HCT116 (cell line): ENCODE measurements at regions not wholly inside any gene's neighbourhood (a gene's known extent, or its start where the extent isn't known, plus 50 kb on each side); places are given as distances from the start of the nearest gene placed in this dataset.

Experiments
- ATAC-seq: fragments of 200-7000 bp; cut with Tn5 transposase; 2 replicates; pipeline ENCODE4 v1.9.1; 2020; ENCODE audit warnings: mild to moderate bottlenecking, moderate library complexity
- BruUV-seq: library from RNA; stranded (reverse); fragments of 400-500 nt; replicated peaks from 2 replicates; lab custom pipeline; 2021; lab: Mats Ljungman, UMichigan
- CTCF ChIA-PET: fragments of 300-600 bp; sonication (Branson Sonifier 250); formaldehyde crosslinking; loops from one replicate; lab custom pipeline; 2021; ENCODE audit warnings: antibody characterized with exemption; lab: Charles Lee
- POLR2A ChIA-PET: fragments of 300-600, 350-600 bp; sonication (Branson Sonifier 250); formaldehyde crosslinking; loops from one replicate; lab custom pipeline; 2021; ENCODE audit warnings: antibody characterized with exemption; lab: Charles Lee
- RAD21 ChIA-PET, 2 experiments: fragments of 300-600 bp; sonication (Branson Sonifier 250); formaldehyde crosslinking; loops; one replicate each; lab custom pipeline; 2023; ENCODE audit warnings: low total read pairs in 2 of 2; ENCODE audit not compliant: uncharacterized antibody in 2 of 2, unreplicated experiment in 2 of 2, low non-redundant PET in 1 of 2; lab: Charles Lee
- DNase-seq: peaks from one replicate; pipeline ENCODE4 v3.0.0-alpha.2; 2010; ENCODE audit warnings: low read depth, low spot score
- H2AFZ ChIP-seq: fragments of 200-600 bp; shearing (Covaris generic), sonication (generic); 2 replicates; pipeline ENCODE4 v1.6.1; 2017; ENCODE audit warnings: low read depth, mixed run types, mixed read lengths, antibody characterized with exemption, low read length; ENCODE audit not compliant: poor library complexity, severe bottlenecking
- H3K27ac ChIP-seq: 2 replicates; pipeline ENCODE4 v1.5.1; 2012; ENCODE audit warnings: low read depth, low read length
- H3K27me3 ChIP-seq: fragments of 200-600 bp; sonication (generic); 2 replicates; pipeline ENCODE4 v1.6.1; 2016; ENCODE audit warnings: mixed run types, low read length, mixed read lengths; ENCODE audit not compliant: insufficient read depth
- H3K36me3 ChIP-seq, 2 experiments: fragments of 200-500 bp in 1 of 2; fragments of 200-600 bp in 1 of 2; sonication (Bioruptor generic) in 1 of 2; sonication (generic) in 1 of 2; 2 replicates each; pipeline versions ENCODE4 v1.5.1 to v1.6.1; 2014 to 2016; ENCODE audit warnings: low read length in 2 of 2, inconsistent platforms in 1 of 2, mixed read lengths in 1 of 2, mixed run types in 1 of 2; ENCODE audit not compliant: insufficient read depth in 2 of 2, control insufficient read depth in 1 of 2
- H3K4me1 ChIP-seq, 2 experiments: fragments of 200-600 bp in 1 of 2; sonication (generic) in 1 of 2; 2 replicates each; pipeline versions ENCODE4 v1.5.1 to v1.6.1; 2012 to 2017; ENCODE audit warnings: low read length in 2 of 2, inconsistent platforms in 1 of 2, mild to moderate bottlenecking in 1 of 2, mixed read lengths in 1 of 2, mixed run types in 1 of 2, moderate library complexity in 1 of 2; ENCODE audit not compliant: insufficient read depth in 2 of 2, control insufficient read depth in 1 of 2
- H3K4me2 ChIP-seq: fragments of 200-600 bp; sonication (generic); 2 replicates; pipeline ENCODE4 v1.6.1; 2017; ENCODE audit warnings: mixed run types, low read length, mixed read lengths
- H3K4me3 ChIP-seq, 2 experiments: fragments of 200-600 bp in 1 of 2; sonication (generic) in 1 of 2; replicated peaks in 1 of 2; 2 replicates each; pipeline ENCODE4 v1.5.1; 2011 to 2016; ENCODE audit warnings: low read length in 2 of 2, control low read depth in 1 of 2, low read depth in 1 of 2, mild to moderate bottlenecking in 1 of 2, mixed read lengths in 1 of 2, mixed run types in 1 of 2
- H3K79me2 ChIP-seq: fragments of 200-600 bp; sonication (generic); 2 replicates; pipeline ENCODE4 v1.6.1; 2017; ENCODE audit warnings: mild to moderate bottlenecking, mixed run types, low read length, moderate library complexity, mixed read lengths; ENCODE audit not compliant: insufficient read depth
- H3K9ac ChIP-seq: fragments of 200-600 bp; sonication (generic); 2 replicates; pipeline ENCODE4 v1.6.1; 2016; ENCODE audit warnings: low read length, mixed read lengths
- H3K9me2 ChIP-seq: fragments of 200-600 bp; sonication (generic), shearing (Covaris generic); 2 replicates; pipeline ENCODE4 v1.6.1; 2017; ENCODE audit warnings: mixed run types, mild to moderate bottlenecking, moderate library complexity; ENCODE audit not compliant: insufficient read depth
- H3K9me3 ChIP-seq, 2 experiments: fragments of 200-500 bp in 1 of 2; fragments of 200-600 bp in 1 of 2; sonication (Bioruptor generic) in 1 of 2; sonication (generic) in 1 of 2; 2 replicates each; pipeline ENCODE4 v1.6.1; 2014 to 2017; ENCODE audit warnings: low read length in 2 of 2, mixed read lengths in 2 of 2, inconsistent platforms in 1 of 2, low read depth in 1 of 2, mild to moderate bottlenecking in 1 of 2, mixed run types in 1 of 2, moderate library complexity in 1 of 2; ENCODE audit not compliant: control insufficient read depth in 1 of 2, insufficient read depth in 1 of 2
- H4K20me1 ChIP-seq: fragments of 200-600 bp; sonication (generic), shearing (Covaris generic); 2 replicates; pipeline ENCODE4 v1.6.1; 2017; ENCODE audit warnings: mixed run types, mild to moderate bottlenecking, moderate library complexity; ENCODE audit not compliant: insufficient read depth
- ATF3 ChIP-seq: IDR thresholded peaks from 2 replicates; pipeline ENCODE4 v1.6.1; 2012
- CBX3 ChIP-seq: IDR thresholded peaks from 2 replicates; pipeline ENCODE4 v1.6.1; 2012; ENCODE audit warnings: low read depth
- CEBPB ChIP-seq: IDR thresholded peaks from 2 replicates; pipeline ENCODE4 v1.6.1; 2012; ENCODE audit warnings: low read depth
- CTCF ChIP-seq, 3 experiments: fragments of 200-600 bp in 1 of 3; sonication (generic) in 1 of 3; IDR thresholded peaks in 2 of 3; conservative IDR thresholded peaks in 1 of 3; 2 replicates each; pipeline ENCODE4 v1.5.1; 2012 to 2017; ENCODE audit warnings: low read depth in 2 of 3, low read length in 2 of 3, antibody characterized with exemption in 1 of 3, borderline replicate concordance in 1 of 3, control low read depth in 1 of 3, mild to moderate bottlenecking in 1 of 3, mixed read lengths in 1 of 3, mixed run types in 1 of 3, moderate library complexity in 1 of 3; ENCODE audit not compliant: insufficient read depth in 1 of 3
- EGR1 ChIP-seq: IDR thresholded peaks from 2 replicates; pipeline ENCODE4 v1.6.1; 2012; ENCODE audit warnings: low read depth
- ELF1 ChIP-seq: IDR thresholded peaks from 2 replicates; pipeline ENCODE4 v1.6.1; 2012; ENCODE audit warnings: low read depth, borderline replicate concordance
- EZH2 ChIP-seq: fragments of 200-600 bp; sonication (generic); IDR thresholded peaks from 2 replicates; pipeline ENCODE4 v1.6.1; 2017; ENCODE audit warnings: antibody characterized with exemption, mixed run types
- EZH2phosphoT487 ChIP-seq: fragments of 200-600 bp; IDR thresholded peaks from 2 replicates; pipeline ENCODE4 v1.6.1; 2018; ENCODE audit warnings: antibody characterized with exemption, borderline replicate concordance
- FOSL1 ChIP-seq: IDR thresholded peaks from 2 replicates; pipeline ENCODE4 v1.6.1; 2012; ENCODE audit warnings: low read depth
- JUND ChIP-seq: IDR thresholded peaks from 2 replicates; pipeline ENCODE4 v1.6.1; 2012
- MAX ChIP-seq: IDR thresholded peaks from 2 replicates; pipeline ENCODE4 v1.6.1; 2012
- SIN3A ChIP-seq: IDR thresholded peaks from 2 replicates; pipeline ENCODE4 v1.6.1; 2012; ENCODE audit warnings: low read depth
- SRF ChIP-seq: IDR thresholded peaks from 2 replicates; pipeline ENCODE4 v1.6.1; 2012; ENCODE audit warnings: low read depth
- YY1 ChIP-seq: IDR thresholded peaks from 2 replicates; pipeline ENCODE4 v1.6.1; 2011; ENCODE audit warnings: low read length, low read depth, moderate library complexity, mild to moderate bottlenecking; ENCODE audit not compliant: insufficient replicate concordance; ENCODE audit errors: extremely low read depth
- ZFX ChIP-seq: fragments of 450-650 bp; IDR thresholded peaks from 2 replicates; pipeline ENCODE4 v1.6.1; 2017
- intact Hi-C: fragments of 100-400 bp; cut with micrococcal nuclease; formaldehyde crosslinking; loops from 2 replicates; pipeline ENCODE4 v1.10.0; 2022
- TF ChIP-seq, protein P1 (sequence below): IDR thresholded peaks from 2 replicates; pipeline ENCODE4 v1.6.1; 2011; ENCODE audit warnings: mild to moderate bottlenecking, low read length, moderate library complexity; ENCODE audit not compliant: insufficient replicate concordance; ENCODE audit errors: extremely low read depth

GRCh38 chr18:35864916-35865315, 107.6 kb upstream of the RMP24 start:
- ATAC-seq (no peak), DNase-seq (no peak)
- intact Hi-C loops, result no loop called here
- Histone ChIP-seq H4K20me1 (no peaks in the 10 kb centered on the region), H3K79me2 (no peaks in the 10 kb centered on the region), H3K4me2 (no peak overlapping the region), H3K4me1 (no peaks in the 10 kb centered on the region), H3K27ac (no peak overlapping the region), H2AFZ (no peak overlapping the region), H3K9ac (no peak overlapping the region), H3K27me3 (peaks cover 3% of the 10 kb centered on the region; the same call in 1 of the 2 replicates), H3K9me3 (no peaks in the 10 kb centered on the region), H3K4me3 (no peak overlapping the region), H3K9me2 (no peaks in the 10 kb centered on the region), H3K36me3 (no peaks in the 10 kb centered on the region)
- no TSS peak for BruUV-seq
- CTCF ChIA-PET, result no interaction called here
- POLR2A ChIA-PET, result no interaction called here
- RAD21 ChIA-PET, result no interaction called here
- TF ChIP-seq ATF3 (no peak), FOSL1 (no peak), EZH2phosphoT487 (no peak), SIN3A (no peak), JUND (no peak), ELF1 (no peak), CBX3 (no peak)

- intact Hi-C loops, result no loop called here
- no peak overlapping the region for H2AFZ ChIP-seq
- no TSS peak for BruUV-seq
- ATAC-seq (no peak), DNase-seq (no peak)
- no peak overlapping the region for H3K4me2 ChIP-seq
- H3K27me3 ChIP-seq, result 0 out of 2 replicates have a peak, but pooled peaks cover 6% of the 10 kb centered on the region
- H3K9ac ChIP-seq, result no peak overlapping the region
- POLR2A ChIA-PET, result no interaction called here
- H4K20me1 ChIP-seq, result no peaks in the 10 kb centered on the region
- H3K79me2 ChIP-seq, result no peaks in the 10 kb centered on the region
- no peak for TF ChIP-seq EZH2phosphoT487
- TF ChIP-seq EGR1, result no peak
- no peak for TF ChIP-seq CTCF (IDR thresholded peaks at IDR 0.05 in 2 of 3, conservative IDR thresholded peaks at IDR 0.05 in 1 of 3; ENCODE audit: borderline replicate concordance in 1 of 3, insufficient read depth in 1 of 3, low read depth in 2 of 3, low read length in 2 of 3)
- TF ChIP-seq CBX3, result no peak
- no peak for TF ChIP-seq SRF
- no peak for TF ChIP-seq YY1
- TF ChIP-seq, protein P1, sequence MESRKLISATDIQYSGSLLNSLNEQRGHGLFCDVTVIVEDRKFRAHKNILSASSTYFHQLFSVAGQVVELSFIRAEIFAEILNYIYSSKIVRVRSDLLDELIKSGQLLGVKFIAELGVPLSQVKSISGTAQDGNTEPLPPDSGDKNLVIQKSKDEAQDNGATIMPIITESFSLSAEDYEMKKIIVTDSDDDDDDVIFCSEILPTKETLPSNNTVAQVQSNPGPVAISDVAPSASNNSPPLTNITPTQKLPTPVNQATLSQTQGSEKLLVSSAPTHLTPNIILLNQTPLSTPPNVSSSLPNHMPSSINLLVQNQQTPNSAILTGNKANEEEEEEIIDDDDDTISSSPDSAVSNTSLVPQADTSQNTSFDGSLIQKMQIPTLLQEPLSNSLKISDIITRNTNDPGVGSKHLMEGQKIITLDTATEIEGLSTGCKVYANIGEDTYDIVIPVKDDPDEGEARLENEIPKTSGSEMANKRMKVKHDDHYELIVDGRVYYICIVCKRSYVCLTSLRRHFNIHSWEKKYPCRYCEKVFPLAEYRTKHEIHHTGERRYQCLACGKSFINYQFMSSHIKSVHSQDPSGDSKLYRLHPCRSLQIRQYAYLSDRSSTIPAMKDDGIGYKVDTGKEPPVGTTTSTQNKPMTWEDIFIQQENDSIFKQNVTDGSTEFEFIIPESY, result no peak
- no peak for TF ChIP-seq MAX
- TF ChIP-seq ZFX, result no peak
- TF ChIP-seq CEBPB, result no peak
- TF ChIP-seq EZH2, result no peak
- no peak for TF ChIP-seq FOSL1
- TF ChIP-seq JUND, result no peak
- H3K9me2 ChIP-seq, result no peaks in the 10 kb centered on the region
- RAD21 ChIA-PET, result no interaction called here
- no peaks in the 10 kb centered on the region for H3K36me3 ChIP-seq
- CTCF ChIA-PET, result no interaction called here
- H3K9me3 ChIP-seq, result no peaks in the 10 kb centered on the region
- H3K27ac ChIP-seq, result no peak overlapping the region
- H3K4me1 ChIP-seq, result no peaks in the 10 kb centered on the region
- H3K4me3 ChIP-seq, result no peak overlapping the region
Observed at GRCh38 chr18:35868915-35869314, 103.6 kb upstream of the RMP24 start.
